Dermis microvascular lymphatic vessel endothelial cell (primary cell): ENCODE measurements at regions not wholly inside any gene's neighbourhood (a gene's known extent, or its start where the extent isn't known, plus 50 kb on each side); places are given as distances from the start of the nearest gene placed in this dataset.

Source experiments
- DNase-seq, 2 donors: peaks; one replicate each; pipeline versions ENCODE4 v3.0.0 to v3.0.0-alpha.2; 2010; ENCODE audit warnings: low read depth in 2 of 2

GRCh38 chr3:76321614-76322013 is 536.3 kb upstream of the ZNF717 start:
- DNase-seq, result no peak

GRCh38 chr3:76324101-76324500 is 538.8 kb upstream of the ZNF717 start:
- DNase-seq, result no peak

GRCh38 chr3:76345878-76346277 is 560.5 kb upstream of the ZNF717 start:
- DNase-seq, result no peak

GRCh38 chr3:76346690-76347089 is 561.3 kb upstream of the ZNF717 start:
- no peak for DNase-seq

- no peak for DNase-seq
Measured at GRCh38 chr3:76349715-76350480, 564.5 kb upstream of the ZNF717 start.

- DNase-seq, result no peak
Measured at GRCh38 chr3:76352051-76352450, 566.7 kb upstream of the ZNF717 start.

GRCh38 chr3:76352511-76353284 is 567.3 kb upstream of the ZNF717 start:
- no peak for DNase-seq

- DNase-seq, result no peak
Measured at GRCh38 chr3:76353683-76354082, 568.3 kb upstream of the ZNF717 start.

GRCh38 chr3:76361010-76361409 is 575.7 kb upstream of the ZNF717 start:
- DNase-seq, result no peak

- no peak for DNase-seq
Measured at GRCh38 chr3:76362643-76363042, 577.3 kb upstream of the ZNF717 start.

- no peak for DNase-seq
Measured at GRCh38 chr3:76365275-76365674, 579.9 kb upstream of the ZNF717 start.

GRCh38 chr3:76367281-76367680 is 581.9 kb upstream of the ZNF717 start:
- no peak for DNase-seq

- no peak for DNase-seq
Measured at GRCh38 chr3:76369170-76369569, 583.8 kb upstream of the ZNF717 start.

- DNase-seq, result no peak
Measured at GRCh38 chr3:76370749-76371520, 585.6 kb upstream of the ZNF717 start.

GRCh38 chr3:76372497-76372896 is 587.1 kb upstream of the ZNF717 start:
- no peak for DNase-seq

GRCh38 chr3:76377074-76377473 is 591.7 kb upstream of the ZNF717 start:
- DNase-seq, result no peak

- DNase-seq, result no peak
Measured at GRCh38 chr3:76378789-76379188, 593.4 kb upstream of the ZNF717 start.

GRCh38 chr3:76383781-76384180 is 598.4 kb upstream of the ZNF717 start:
- no peak for DNase-seq

- no peak for DNase-seq
Measured at GRCh38 chr3:76387000-76387399, 601.7 kb upstream of the ZNF717 start.

GRCh38 chr3:76400141-76400540 is 614.8 kb upstream of the ZNF717 start:
- DNase-seq, result no peak

- DNase-seq, result no peak
Measured at GRCh38 chr3:76402926-76403325, 617.6 kb upstream of the ZNF717 start.

GRCh38 chr3:76403556-76403955 is 618.2 kb upstream of the ZNF717 start:
- DNase-seq, result no peak
